ENCODE measurements at regions not wholly inside any gene's neighbourhood (a gene's known extent, or its start where the extent isn't known, plus 50 kb on each side); places are given as distances from the start of the nearest gene placed in this dataset.

- TF ChIP-seq CTCF (IDR thresholded peaks at IDR 0.05) (no peak), POLR2A (IDR thresholded peaks at IDR 0.05) (no peak)
Measured at GRCh38 chr4:140219567-140219966, 65.6 kb upstream of the MAML3 start.
